ENCODE measurements at regions not wholly inside any gene's neighbourhood (a gene's known extent, or its start where the extent isn't known, plus 50 kb on each side); places are given as distances from the start of the nearest gene placed in this dataset.

DNA sequence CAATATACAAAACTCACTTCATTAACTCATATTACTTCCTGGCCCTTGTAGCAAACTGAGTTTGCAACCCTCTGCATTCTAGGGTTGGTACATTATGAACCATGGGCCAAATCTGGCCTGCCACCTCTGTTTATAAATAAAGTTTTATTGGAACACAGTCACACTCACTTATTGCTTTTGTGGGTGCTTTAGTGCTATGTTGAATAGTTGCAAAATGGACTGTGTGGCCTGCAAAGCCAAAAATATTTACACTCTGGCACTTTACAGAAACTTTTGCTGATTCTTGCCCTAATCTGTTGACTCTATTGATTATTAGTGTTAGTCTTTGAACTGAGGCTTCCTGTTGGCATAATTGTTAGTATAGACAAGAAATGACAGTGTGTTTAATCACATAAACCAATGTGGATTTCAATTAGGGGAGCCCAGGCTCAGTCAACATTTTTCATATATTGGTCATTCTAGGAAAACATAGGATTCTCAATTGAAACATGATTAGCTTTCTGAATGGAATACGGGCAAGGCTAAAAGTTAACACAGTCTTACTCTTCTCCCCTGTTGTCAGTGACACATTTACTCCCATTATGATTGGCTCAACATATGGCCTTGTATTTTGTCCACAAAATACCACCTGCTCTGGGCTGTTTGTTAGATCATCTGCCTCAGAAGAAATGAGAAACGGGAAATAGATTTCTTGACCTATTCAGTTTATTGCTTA, 241.9 kb upstream of the ZFP64 start:
- TF ChIP-seq CTCF (conservative IDR thresholded peaks at IDR 0.05) (no peak), EZH2 (IDR thresholded peaks at IDR 0.05; ENCODE audit: low read depth) (no peak)

All from PC-9 (cell line).